Hematopoietic multipotent progenitor cell treated with erythropoietin and hydrocortisone succinate and interleukin-3 and kit ligand, for 8 days (in vitro differentiated cells): ENCODE measurements at regions not wholly inside any gene's neighbourhood (a gene's known extent, or its start where the extent isn't known, plus 50 kb on each side); places are given as distances from the start of the nearest gene placed in this dataset.
A peak's percentile ranks its signal among the peaks of the same experiment; 100 is the strongest.

Experiments used
- DNase-seq: peaks from one replicate; pipeline ENCODE4 v3.0.0-alpha.2; 2015

DNA sequence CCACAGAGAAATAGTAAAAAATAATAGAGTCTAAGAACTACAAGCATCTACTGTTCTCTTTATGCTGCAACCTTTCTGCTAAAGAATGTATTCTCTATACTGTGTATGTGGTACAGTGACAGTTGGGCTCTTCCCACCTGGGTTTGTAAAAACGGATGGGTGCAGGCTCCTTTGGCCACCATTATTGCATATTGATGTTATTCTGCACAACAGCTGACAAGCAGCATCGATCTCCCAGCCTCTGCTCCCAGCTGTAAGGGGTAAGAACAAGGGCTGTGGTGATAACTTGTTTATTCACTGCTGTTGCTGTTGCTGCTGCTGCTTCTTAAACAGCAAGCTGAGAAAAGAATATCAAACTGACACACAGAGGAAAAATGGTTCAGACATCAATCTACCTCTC lies 56.1 kb downstream of the KCNRG start:
- DNase-seq = no peak

DNA sequence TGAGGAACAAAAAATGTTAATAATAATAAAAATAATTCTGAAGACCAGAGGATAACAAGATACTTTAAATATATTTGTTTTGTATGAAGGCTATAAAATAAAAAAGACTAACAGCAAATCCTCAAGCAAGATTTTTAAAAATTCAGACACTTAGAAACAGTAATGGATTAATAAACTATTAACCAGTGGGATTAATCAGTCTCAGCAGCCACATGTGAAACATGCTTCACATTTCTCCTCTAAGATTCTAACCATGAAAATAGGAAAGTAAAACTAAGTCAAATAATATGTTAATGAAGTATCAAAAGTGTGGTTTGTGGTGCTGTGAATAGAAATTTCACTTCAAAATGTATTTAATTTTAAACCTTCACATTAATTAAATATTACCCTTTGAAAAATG lies 57.4 kb downstream of the KCNRG start:
- no peak for DNase-seq

DNA sequence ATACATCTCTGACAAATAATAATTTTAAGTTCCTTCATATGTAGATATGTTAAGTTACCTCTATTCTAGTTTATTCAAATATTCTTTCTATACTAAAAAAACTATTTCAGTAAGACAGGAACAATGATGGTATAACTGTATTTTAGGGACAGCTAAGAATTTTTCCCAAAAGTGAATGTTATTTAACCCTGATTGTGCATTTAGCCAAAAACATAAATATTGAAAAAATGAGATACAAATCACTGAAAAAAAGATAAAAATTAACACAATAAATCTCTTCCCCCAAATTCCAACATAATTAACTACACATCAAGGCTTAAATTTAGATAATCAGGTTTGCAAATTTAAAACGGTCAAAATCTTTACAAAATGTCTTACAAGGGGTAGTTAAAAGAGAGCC lies 58.1 kb downstream of the KCNRG start:
- no peak for DNase-seq

DNA sequence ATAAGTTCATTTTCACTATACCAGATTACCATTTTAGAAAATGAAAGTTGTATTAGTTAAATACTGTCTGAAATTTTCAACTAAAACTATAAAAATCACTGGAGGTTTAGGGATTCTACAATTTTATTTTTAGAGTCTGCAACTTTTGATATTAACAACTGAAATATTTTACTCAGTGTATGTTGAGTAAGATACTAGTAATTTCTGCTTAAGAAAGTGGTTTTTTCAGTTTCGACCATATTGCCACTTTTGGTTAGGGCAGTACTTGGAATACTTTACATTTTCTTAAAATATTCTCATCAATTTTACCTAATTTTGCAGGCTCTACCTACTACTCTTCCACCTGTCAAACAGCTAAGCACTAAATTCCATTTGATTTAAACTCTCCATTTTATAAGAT lies 59.6 kb downstream of the KCNRG start:
- no peak for DNase-seq

DNA sequence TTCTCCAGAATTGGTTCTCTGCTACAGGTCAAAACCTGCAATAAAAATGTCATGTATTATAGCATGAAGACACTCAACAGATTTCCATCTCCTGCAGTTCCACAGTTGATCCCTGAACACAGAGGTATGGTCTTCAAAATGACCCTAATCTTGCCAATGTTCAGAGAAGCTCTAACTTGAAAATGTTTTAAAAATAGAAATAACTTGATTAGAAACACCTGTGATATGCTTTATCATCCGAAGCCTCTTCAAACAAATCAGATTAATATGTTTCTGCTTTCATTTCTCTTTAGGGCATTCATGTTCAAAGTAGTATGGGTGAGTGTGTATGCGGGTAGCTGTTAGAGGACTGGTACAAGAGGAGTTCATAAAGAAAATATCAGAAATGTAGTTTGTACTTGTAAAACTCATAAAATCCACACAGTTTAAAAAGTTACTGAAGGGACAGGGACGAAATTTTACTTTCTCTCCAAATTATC lies 60.4 kb downstream of the KCNRG start:
- no peak for DNase-seq

DNA sequence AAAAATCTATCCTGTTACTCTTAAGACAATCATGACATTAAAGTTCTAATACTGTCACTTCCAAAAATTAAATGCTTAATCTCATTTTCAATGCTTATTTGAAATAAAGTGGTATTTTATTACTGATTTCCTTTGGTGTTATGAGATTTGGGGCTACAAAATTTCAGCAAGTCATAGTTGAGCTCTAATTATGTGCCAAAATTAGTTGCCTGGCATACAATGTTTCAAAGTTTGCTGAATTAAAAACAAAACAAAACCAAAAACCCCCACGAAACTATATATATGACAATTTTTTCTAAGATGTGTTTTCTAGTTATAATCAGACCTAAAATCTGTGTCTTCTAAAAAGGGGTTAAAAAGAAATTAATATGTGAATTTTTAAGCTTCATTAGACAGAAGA lies 62.2 kb downstream of the KCNRG start:
- DNase-seq = no peak

DNA sequence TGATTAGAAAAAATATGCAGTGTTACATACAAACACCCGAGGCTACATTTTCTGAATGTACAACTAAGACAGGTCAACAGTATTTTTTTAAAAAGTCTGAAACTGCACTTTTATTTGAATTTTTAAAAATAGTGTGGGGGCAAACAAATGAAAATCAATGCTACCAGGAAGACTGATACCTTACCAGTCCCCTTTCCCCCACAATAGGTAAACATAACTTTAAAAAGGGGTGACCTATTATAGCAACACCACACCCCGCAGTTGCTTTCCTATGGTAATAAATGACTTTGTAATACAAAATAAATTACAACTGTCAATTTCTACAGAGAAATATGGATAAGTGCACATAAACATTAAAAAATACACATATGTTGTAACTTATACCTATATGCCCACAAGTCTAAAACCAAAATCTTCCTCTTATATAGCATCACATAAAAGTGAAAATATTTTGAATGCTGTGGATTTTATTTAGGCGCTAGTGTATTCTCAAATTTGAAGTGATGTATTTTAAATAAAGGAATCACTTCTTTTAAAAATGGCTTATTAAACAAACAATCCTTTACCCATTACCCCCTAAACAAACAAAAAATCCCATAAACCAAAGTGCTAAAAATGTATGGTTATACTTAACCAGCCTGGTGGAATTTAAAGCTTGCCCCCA lies 63.1 kb downstream of the KCNRG start:
- DNase-seq = no peak

DNA sequence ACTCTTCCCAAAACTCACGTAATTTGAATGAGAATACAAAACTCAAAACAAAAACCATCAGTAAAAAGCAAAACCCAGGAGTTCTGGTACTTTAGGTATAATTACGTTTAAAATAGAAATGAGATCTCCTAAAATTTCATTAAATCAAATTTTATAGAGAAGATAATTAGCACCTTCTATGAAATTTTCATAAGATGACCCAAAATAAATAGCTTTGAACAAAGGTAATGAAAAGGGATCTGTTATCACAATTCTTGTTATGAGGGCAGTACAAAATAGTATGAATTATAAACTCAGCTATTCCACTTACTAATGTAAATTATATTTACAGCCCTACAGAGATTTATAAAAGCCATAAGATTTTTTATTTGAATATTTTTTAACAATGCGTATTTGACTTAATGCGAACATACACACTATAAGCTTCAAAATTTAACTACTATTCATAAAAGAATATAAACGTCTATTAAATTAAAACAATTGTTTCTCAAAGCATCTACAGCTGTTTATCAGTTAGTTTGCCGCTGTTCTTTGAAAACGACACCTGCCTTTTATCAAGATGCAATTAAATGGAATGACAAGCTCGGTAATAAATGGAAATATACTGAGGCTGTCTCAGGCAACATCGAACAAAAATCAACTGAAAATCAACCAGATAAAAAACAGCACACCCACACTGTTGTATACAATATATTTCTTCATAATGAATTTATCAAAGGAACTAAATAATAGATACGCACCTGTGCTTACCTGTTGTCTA lies 63.8 kb downstream of the KCNRG start:
- DNase-seq = no peak

DNA sequence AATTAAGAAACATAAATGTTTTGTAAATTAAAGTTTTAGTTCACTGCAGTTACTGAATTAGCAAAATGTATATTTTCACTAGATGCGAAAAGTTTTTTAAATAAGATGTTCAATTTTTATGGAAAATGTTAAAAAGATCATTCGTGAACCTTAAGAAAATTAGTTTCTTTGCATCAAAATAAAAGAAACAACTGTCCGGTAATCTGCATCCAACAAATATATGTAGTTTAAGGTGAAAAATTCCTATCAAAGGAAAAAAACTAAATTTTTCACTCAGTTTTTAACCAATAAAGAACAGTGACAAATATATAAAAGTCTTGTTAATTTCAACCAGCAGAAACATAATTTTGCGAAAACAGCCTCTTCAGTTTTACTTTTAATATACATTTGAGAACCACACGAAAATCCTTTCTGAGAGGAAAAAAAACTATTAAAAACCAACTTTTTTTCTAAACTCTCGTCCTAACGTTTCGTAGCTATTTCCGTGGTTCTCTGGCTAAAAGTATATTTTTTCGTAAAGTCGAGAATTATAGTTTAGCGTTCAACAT lies 64.5 kb downstream of the KCNRG start:
- no peak for DNase-seq

DNA sequence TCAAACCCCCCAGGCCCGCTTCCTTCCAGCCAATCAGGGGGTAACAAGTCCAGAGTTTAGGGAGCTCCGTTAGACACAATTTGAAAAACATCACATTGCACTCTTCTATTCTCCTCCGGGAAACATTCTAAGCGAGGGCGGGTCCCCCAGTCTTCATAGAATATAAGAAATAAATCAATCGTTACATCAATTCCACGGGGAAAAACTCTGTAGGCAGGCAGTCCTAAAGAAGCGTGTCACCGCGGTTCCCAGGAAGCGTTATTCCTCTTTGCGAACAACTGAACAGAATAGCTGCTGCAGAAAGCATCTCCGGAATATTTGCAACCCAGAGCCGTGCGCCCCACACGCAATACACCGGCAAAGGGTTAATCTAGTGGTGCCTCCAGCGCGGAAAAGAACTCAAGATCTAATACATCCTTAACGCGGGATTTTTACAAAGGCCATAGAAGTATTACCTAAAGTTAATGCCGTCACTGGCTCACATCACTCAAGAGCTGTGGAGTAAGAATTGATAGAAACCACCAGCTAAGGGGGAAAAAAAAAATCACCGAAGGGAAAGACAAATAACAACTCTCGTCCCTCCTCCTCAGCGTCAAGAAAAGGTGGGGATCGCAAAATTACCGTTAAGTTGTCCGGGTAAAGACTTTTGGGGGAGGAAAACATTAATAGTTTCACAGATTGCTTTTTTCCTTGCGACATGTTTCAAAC lies 65.1 kb downstream of the KCNRG start:
- DNase-seq = peak; percentile 55

DNA sequence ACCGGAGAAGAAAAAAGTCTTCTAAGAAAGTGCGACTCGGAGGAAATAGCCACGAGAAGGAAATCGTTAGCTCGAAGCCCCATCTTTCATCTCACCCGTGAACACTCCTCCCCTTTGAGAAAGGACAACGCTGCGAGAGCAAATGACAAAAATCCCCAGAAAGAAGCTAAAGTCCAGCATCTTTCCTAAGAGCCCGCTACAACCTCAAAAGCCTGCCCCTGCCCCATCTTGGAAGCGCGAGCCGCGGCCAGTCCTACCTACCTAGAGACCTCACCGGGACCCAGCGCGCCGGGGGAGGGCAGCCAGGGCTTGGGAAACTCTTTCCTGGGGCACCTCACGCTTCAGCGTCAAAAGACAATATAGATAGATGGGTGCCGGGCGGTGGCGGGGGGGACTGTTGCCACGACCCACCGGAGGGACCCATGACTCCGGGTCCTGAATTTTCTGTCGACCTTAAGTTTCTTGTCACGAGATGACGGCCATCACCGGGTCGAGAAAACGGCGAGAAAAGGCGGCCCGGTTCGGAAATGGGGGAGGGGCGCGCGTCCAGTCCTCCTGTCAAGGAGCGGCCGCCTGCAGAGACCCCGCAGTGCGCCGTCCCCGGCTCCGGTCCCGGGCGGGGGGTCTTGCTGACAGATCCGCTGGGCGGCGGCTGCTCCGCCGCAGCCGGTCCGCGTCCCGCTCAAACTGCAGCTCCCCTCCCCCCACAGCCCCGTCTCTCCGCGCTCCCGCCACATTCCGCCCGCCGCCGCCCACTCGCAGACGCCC lies 65.9 kb downstream of the KCNRG start:
- DNase-seq = peak; percentile 41

DNA sequence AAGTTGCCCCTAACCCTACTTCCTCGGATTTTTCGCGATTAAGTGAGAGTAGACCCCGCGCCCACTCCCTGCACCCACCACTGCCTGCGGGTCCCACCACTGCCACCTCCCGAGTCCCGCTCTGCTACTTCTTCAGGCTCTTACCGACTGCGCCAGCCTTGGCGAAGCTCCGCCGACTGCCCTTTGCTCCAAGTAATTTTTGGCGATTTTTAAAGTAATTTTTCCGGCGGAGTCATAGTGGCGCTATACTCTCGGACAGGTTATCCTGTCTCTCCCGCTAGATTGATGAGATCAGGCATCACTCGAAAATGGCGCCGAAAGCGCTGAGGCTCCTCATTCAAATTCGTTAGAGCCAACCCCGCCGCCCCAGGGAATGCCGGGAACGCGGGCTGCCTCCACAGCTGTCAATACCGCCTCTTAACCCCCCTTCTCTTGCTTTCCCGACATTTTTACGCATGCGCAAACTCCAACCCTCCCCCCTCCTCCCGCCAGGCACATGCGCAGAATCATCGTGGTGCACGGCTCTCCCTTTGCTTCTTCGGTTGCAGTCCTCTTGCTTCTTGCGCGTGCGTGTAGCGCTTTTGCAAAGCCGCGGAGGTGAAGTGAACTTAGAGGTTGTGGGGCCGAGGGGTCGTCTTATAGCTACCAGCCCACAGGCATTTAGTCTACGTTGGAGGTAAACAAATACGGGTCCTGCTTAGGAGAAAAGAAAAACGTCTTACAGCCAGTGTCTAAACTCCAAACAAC lies 66.6 kb downstream of the KCNRG start:
- DNase-seq = peak; percentile 98

DNA sequence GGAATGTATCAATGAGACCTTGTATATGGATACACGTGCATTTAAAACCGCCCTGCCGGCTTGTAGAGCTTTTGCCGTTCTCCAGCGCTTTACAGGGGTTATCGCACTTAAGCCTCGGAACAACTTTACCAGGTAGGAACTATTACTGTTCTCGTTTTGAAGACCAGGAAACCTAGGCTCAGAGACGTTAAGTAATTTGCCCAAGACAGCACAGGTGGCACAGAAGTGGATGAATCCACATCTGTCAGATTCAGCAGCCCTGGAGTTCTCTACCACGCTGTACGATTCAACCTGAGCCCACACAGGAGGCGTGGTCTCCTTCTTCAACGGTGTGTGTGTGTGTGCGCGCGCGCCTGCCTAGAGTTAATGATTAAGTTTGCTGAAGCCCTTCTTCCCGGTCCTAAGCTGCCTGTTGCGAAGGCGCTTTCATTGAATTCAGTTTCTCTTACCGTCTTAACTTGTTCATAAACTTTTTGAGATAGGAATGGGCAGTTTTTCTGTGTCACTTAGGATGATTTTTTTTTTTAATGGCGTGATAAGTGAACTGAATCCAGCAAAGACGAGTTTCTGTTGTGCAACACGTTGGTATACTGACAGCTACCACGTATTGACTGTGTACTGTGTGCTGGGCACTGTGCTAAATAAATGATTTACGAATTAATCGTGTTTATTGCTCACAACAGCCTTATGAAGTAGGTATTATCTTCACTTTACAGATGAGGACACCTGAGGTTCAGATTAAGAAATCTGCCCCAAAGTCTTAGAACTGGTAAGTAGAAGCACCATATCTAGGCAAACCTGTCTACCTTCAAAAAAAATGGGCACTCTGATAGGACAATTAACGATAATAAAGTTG lies 67.4 kb downstream of the KCNRG start:
- peak; percentile 92 for DNase-seq

DNA sequence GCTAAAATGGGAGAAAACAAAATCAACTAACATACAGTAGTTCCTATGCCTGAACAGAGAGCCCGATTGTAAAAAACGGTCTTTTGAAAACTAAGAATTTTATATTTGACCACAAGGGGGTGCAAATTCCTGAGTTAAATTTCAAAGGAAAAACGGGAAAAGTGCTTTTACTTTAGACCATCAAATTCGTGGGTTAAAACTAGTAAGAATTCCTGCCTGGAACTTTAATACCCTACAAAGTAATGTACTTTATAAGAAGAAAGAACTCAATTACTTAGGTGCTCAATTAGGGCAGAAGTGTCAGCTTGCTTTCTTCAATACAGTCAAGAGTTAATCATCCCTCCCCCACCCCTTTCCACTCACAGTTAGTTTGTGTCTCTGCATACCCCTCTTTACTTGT lies 69.8 kb downstream of the KCNRG start:
- DNase-seq = peak; percentile 56

DNA sequence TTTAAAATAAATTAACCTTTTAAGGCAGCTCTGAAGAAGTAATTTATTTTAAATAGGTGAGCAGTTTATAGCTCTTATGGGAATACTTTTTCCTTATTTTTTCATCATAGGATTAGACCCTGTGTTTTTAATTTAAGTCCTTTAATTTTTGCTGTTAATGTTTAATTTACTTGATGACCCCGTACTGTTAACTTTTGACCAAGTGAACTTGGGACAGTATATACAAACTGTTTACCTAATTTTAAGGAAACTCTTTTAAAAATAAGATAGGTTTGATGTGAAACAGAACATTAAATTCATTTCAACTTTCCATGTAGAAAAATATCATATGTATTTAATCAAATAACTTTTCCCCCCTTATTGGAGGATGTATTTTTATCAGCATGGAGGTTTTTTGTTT lies 74.4 kb downstream of the KCNRG start:
- DNase-seq = no peak

DNA sequence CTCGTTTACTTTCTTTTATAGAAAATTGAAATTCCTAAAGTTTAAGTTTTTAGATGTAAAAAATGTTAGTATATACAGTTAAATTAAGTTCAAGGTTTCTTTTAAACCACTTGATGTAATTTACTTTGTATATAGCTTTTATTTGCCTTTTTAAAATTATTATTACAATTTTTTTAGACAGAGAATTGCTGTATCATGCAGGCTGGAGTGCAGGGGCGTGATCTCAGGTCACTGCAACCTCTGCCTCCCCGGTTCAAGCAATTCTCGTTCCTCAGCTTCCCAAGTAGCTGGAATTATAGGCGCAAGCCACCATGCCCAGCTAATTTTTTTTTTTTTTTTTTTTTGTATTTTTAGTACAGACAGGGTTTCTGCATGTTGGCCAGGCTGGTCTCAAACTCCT lies 75.0 kb downstream of the KCNRG start:
- DNase-seq = no peak

DNA sequence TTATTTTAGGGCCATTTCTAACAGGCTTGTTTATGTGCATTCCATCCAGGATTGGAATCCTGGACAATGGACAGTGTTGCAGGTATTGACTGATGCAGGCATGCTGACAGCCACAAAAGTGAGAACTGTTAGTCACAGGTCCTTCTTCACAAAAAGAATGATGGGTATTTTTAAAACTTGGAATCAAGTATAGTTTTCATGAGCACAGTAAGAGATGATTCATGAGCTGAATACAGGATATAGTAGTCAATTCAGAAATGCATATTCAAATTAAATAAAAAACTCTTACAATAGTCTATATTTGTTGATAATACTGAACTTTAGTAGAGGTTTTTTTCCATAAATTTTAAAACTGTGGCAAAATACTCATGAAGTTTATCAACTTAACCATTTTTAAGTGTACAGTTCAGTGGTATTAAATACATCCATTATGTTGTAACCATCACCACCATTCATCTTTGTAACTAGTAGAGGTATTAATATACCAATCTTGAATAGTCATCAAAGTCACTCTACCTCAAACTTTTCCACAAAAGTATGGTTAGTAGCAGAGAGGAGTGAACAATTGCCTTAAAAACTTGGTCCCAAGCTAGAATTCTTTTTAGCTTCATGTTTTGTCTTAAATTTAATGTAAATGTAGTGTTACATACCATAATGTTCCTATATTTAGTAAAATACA lies 79.5 kb downstream of the KCNRG start:
- no peak for DNase-seq

DNA sequence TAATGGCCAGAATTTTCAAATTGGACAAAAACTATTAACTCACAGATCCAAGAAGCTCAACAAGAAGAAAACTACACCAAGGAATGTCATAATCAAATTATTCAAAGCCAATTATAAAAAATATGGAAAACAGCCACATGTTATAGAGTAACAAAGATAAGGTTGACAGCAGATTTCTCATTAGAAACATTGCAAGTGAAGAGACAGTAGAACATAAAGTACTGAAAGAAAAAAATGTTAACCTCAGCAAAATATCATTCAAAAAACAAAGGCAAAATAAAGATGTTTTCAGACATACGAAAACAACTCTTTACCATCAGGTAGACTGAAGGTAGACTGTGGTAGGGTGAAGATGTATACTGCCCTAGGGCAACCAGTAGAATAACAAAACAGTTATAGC lies 83.4 kb downstream of the KCNRG start:
- no peak for DNase-seq

DNA sequence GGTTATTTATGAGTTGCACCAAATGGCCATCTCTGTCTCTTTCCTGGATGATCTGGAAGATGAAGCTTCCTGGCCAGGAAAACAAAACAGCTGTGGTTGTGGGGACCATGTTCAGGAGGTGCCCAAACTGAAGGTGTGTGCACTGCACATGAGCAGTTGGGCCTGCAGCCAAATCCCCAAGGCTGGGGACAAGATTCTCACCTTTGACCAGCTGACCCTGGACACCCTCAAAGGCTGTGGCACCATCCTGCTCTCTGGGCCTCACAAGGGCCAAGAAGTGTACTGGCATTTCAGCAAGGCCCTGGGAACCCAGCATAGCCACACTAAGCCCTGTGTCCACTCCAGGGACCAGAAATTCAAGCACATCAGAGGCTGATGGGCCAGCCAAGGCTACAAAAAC lies 84.2 kb downstream of the KCNRG start:
- no peak for DNase-seq

DNA sequence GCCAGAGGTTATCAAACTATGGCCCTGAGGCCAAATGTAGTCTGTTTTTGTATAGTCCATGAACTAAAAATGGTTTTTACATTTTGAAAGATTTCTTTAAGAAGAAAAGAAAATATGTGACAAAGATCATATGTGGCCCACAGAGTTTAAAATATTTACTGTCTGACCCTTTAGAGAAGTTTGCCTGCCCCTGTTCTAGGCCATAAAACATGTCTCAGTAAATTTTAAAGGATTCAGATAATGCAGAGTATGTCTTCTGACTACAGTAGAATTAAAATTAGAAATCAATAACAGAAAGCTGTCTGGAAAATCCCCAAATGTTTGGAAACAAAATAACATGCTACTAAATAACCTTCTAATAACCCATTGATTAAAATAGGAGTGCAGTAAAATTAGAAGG lies 86.3 kb downstream of the KCNRG start:
- no peak for DNase-seq

DNA sequence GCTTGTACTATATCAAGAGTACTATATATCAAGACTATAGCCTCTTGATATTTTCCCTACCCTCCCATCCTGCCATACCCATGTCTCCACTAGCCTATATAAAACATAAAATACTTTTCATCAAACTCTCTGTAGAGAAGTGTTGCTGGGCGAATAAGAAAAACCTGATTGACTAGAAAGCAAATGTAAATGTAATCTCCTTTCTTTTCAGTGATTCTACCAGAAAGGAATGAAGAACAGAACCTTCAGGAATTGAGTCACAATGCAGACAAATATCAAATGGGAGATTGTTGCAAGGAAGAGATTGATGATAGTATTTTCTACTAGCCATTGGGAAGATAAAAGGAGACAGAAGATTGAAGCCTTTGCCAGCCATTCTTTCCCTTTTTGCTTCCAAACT lies 89.2 kb downstream of the KCNRG start:
- DNase-seq = no peak
